GM21526 (cell line): ENCODE measurements at regions not wholly inside any gene's neighbourhood (a gene's known extent, or its start where the extent isn't known, plus 50 kb on each side); places are given as distances from the start of the nearest gene placed in this dataset.

Experiments used
- ATAC-seq: cut with Tn5 transposase; IDR thresholded peaks from one replicate; pipeline ENCODE4 v1.9.1; 2021; ENCODE audit warnings: moderate library complexity; ENCODE audit not compliant: unreplicated experiment, low FRiP score

DNA sequence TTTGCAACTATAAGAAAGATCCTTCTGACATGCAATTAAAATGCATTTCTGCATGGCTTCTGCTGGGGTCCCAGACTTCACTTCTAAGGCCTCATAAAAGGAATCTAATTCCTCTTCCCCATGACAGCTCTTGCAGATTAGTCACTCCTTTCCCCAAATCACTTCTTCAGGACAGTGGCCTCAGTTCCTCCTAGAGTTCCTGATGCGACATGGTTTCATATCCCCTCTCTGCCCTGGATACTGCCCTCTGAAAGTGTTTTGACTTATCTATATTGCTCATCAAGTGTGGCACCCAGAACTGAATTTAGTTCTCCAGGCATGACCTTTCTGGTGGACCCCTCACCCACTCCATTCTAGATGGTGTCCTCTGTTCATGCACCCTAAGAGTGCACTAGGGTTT lies 238.1 kb downstream of the FOXO1 start:
- no peak for ATAC-seq

DNA sequence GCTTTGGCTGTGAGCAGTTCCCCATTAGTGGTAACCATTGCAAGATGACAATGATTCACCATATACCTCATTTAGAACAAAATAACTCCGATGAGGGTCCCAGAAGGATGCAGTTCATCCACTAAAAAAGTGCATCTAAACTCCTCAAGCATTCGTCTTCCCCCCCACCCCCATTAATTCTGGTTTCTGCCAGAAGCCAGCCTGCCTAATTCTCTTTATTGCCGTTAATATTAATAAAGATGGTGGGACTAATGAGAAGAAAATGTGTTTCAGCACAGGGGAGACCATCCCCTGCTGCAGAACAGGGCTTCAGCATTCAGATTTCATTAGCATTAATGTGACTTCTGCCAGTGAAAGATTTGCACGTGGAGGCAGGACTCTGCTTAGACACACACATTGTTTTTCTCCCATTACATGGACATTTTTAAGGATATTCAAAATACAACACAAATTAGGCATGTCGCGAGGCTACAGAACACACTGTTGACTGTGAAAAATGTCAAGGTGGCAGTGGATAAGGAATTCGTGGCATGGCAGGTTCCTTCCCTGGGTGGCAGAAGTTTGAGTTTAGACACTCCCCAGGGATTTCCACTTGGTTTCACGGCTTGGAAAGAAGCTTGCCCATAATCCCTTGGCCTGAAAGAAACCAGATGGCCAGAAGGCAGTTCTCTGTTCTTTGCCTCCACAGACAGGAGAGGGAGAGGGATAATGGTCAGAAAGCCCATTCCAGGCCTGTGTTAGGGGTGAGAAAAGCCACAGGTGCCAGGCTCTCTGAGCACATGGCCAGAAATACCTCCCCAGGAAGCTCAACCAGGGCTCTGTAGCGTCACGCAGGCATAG lies 236.5 kb downstream of the FOXO1 start:
- no peak for ATAC-seq

- ATAC-seq = no peak
These were observed 234.1 kb downstream of the FOXO1 start for GRCh38 chr13:40432018-40432978.

DNA sequence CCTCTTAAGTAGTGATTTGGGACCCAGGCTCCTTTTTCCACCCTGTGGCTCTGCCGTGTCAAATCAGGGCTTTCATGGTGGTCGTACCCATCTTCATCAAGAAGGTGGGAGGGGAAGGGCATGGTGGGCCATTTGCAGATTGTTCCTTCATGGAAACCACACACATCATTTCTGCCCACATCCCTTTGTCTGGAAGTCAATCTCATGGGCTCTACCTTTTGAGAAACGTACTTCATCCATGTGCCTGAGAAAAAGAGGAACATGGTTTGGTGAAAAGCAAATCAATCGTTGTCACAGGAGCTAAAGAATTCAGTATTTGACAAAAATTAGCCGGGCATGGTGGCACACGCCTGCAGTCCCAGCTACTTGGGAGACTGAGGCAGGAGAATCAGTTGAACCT lies 233.4 kb downstream of the FOXO1 start:
- ATAC-seq = no peak

GRCh38 chr13:40433577-40433976 lies 232.9 kb downstream of the FOXO1 start:
- no peak for ATAC-seq

DNA sequence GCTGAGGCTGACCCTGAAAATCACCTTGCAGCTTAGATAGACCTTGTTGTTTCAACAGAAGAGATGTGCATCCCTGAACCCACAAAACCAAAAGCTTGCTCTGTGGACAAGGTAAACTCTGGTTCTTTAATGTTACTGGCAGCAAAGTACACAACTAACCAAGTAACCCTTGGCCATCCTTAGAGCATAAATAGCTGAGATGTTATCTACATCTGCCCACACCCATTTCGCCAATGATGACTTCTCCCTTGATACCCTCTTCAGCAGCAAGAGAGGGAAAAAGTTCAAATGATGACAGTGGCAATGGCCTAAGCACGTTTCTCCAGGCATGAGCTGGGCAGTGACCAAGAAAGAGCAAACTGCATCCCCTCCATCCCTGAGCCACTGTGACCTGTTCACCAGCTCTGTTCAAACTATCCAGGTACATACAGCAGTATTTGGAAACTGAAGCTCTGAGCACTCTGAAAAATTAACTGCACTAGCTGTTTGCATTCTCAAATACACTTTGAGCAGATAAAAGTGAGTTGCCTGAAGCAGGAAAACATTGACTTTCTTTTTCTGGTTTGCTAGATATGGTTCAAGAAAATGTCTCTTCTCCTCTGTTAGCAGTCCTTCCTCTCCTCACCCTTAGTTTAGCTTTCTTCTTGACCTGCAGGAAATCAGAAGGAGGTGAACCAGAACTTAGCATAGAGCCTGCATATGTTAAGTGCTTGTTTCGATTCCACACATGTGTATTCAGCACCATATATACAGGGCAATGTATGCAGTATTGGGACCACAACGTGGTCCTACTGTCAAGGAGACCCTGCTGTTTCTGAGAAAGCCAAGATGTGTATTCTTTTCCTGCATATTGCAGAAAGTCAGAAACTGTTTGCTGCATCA lies 231.7 kb downstream of the FOXO1 start:
- ATAC-seq = no peak

GRCh38 chr13:40438022-40438680 lies 228.3 kb downstream of the FOXO1 start:
- ATAC-seq = no peak

GRCh38 chr13:40438999-40439797 lies 227.2 kb downstream of the FOXO1 start:
- ATAC-seq = no peak

GRCh38 chr13:40439928-40440327 lies 226.5 kb downstream of the FOXO1 start:
- ATAC-seq = no peak

- ATAC-seq = no peak
These were observed 225.2 kb downstream of the FOXO1 start for GRCh38 chr13:40440990-40441820.

DNA sequence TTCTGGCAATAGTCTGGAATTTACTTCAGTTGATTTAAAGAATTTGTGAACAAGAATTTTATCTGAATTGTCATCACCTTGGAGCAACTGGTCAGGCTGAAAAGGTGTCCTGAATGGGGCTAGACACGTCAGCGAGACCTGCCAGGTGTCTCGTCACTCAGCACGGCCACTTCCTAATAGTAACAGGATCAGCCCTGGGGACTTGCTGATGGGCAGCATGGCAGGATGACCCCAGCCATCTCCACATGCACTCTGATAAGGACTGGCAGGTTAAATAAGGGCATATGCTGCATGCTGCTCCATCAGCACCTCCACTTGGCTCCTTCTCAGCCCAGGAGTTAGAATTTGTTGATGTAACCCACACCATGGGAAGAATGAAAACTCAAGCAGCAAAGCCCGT lies 224.2 kb downstream of the FOXO1 start:
- ATAC-seq = no peak

DNA sequence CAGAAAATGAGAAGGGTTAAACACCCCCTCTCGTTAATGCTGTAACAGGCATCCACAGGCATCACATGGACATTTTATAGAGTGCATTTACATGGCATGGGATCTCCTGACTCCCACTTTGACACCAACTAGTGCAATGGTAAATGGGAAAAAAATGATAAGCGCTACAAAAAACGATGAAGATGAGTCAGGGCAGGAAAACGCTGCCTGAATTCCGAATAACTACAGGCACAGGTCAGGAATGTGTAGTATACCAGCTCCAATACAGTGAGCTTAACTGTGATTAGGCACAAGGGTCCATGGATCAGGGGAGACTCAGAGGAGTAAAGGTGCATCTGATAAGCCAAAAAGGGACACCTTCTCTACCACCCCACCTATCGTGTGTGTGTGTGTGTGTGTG lies 223.6 kb downstream of the FOXO1 start:
- no peak for ATAC-seq

DNA sequence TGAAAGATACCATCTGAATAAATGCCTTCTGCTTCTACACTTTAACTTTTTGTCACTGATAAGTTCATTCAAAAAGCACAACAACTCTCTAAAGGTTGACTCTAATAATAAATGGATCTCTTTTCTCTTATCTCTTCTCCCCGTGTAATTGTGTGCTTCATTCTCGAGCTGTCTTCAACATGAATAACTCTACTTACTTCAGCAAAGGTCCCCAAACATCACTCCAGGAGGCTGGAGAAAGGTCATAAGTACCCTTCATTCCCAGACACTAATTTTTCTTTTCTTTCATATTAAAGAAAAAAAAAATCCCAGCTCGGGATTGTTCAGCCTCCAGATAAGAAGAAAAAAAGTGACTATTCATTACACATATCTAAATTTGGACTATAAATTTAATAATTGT lies 222.2 kb downstream of the FOXO1 start:
- ATAC-seq = no peak

- peak; percentile 97 for ATAC-seq
These were observed 220.9 kb downstream of the FOXO1 start for GRCh38 chr13:40445557-40445990.

- ATAC-seq = no peak
These were observed 220.1 kb downstream of the FOXO1 start for GRCh38 chr13:40446365-40446764.

GRCh38 chr13:40447857-40448256 lies 218.6 kb downstream of the FOXO1 start:
- ATAC-seq = no peak

DNA sequence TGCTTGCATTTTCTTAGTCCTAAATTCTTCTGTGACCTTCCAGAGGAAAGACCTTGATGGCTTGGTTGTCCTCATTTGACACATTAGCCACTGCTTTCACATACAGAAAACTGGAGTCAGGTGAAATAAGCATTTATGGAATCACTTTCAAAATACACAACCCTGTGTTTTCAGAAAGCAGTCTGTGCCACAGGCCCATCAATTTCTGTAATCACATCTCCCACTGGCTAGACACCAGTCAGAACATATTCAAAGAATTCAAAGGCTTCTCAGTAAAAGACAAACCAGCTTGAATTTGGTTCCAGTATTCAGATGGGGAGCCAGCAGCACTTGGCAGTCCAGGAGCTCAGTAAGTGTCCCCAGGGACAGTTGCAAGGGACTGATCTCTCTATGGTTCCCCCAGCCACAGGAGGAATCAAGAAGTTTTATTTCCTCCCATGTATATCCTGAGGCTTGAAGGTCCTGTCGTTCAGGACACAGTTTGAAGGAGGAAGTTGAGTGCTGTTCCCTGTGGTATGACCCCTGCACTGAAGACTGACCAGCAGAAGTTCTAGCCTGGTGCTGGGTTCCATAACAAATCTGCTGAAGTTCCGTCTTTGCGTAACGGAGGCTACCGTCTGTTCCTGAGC lies 214.3 kb downstream of the FOXO1 start:
- ATAC-seq = no peak
